Fibroblast of lung (primary cell): ENCODE measurements at regions not wholly inside any gene's neighbourhood (a gene's known extent, or its start where the extent isn't known, plus 50 kb on each side); places are given as distances from the start of the nearest gene placed in this dataset.

Experiments
- DNase-seq, 2 donors: peaks; one replicate each; pipeline versions ENCODE4 v3.0.0 to v3.0.0-alpha.2; 2010; ENCODE audit warnings: low read depth in 2 of 2
- H2AFZ ChIP-seq: 2 replicates; pipeline ENCODE4 v1.5.1; 2012; ENCODE audit warnings: low read length, control low read depth, inconsistent platforms
- H3K27ac ChIP-seq: 2 replicates; pipeline ENCODE4 v1.5.1; 2011; ENCODE audit warnings: low read length, control low read depth; ENCODE audit not compliant: insufficient read depth
- H3K27me3 ChIP-seq: 2 replicates; pipeline ENCODE4 v1.5.1; 2011; ENCODE audit warnings: mild to moderate bottlenecking, low read length; ENCODE audit not compliant: control insufficient read depth, insufficient read depth
- H3K36me3 ChIP-seq: 2 replicates; pipeline ENCODE4 v1.5.1; 2011; ENCODE audit warnings: low read length; ENCODE audit not compliant: control insufficient read depth, insufficient read depth
- H3K4me1 ChIP-seq: 2 replicates; pipeline ENCODE4 v1.5.1; 2011; ENCODE audit warnings: low read length; ENCODE audit not compliant: control insufficient read depth, insufficient read depth; ENCODE audit errors: extremely low read depth
- H3K4me2 ChIP-seq: 2 replicates; pipeline ENCODE4 v1.5.1; 2011; ENCODE audit warnings: low read length, control low read depth; ENCODE audit not compliant: insufficient read depth; ENCODE audit errors: extremely low read depth
- H3K4me3 ChIP-seq, 4 experiments: fragments of 200-600 bp in 1 of 4; sonication (generic) in 1 of 4; replicated peaks in 1 of 4; 2 replicates each; pipeline ENCODE4 v1.5.1; 2011 to 2016; ENCODE audit warnings: low read length in 4 of 4, low read depth in 3 of 4, mild to moderate bottlenecking in 3 of 4, control low read depth in 2 of 4, inconsistent platforms in 1 of 4, mixed read lengths in 1 of 4; ENCODE audit not compliant: insufficient read depth in 1 of 4; ENCODE audit errors: control extremely low read depth in 1 of 4
- H3K79me2 ChIP-seq: 2 replicates; pipeline ENCODE4 v1.5.1; 2012; ENCODE audit warnings: mild to moderate bottlenecking, low read length, inconsistent platforms; ENCODE audit not compliant: control insufficient read depth, insufficient read depth
- H3K9ac ChIP-seq: 2 replicates; pipeline ENCODE4 v1.5.1; 2011; ENCODE audit warnings: mild to moderate bottlenecking, low read length, control low read depth; ENCODE audit not compliant: insufficient read depth
- H3K9me3 ChIP-seq: 2 replicates; pipeline ENCODE4 v1.5.1; 2012; ENCODE audit warnings: low read depth, low read length; ENCODE audit not compliant: control insufficient read depth, insufficient read depth
- H4K20me1 ChIP-seq: 2 replicates; pipeline ENCODE4 v1.5.1; 2011; ENCODE audit warnings: low read length; ENCODE audit not compliant: control insufficient read depth, insufficient read depth; ENCODE audit errors: extremely low read depth
- CTCF ChIP-seq, 2 donors: IDR thresholded peaks in 1 of 2; conservative IDR thresholded peaks in 1 of 2; 1 replicate in 1 of 2; 2 replicates in 1 of 2; pipeline ENCODE4 v1.5.1; 2011 to 2012; ENCODE audit warnings: low read length in 2 of 2, control low read depth in 1 of 2, inconsistent platforms in 1 of 2, low read depth in 1 of 2, mild to moderate bottlenecking in 1 of 2
- EZH2 ChIP-seq: IDR thresholded peaks from 2 replicates; pipeline ENCODE4 v1.5.1; 2012; ENCODE audit warnings: low read length, control low read depth, mild to moderate bottlenecking; ENCODE audit errors: missing control alignments

- Histone ChIP-seq H3K27ac (no peak overlapping the region), H3K9me3 (no peaks in the 10 kb centered on the region), H3K4me3 (no peak overlapping the region), H3K4me2 (no peak overlapping the region), H3K27me3 (no peaks in the 10 kb centered on the region), H3K4me1 (no peaks in the 10 kb centered on the region), H3K36me3 (no peaks in the 10 kb centered on the region), H2AFZ (no peak overlapping the region), H4K20me1 (no peaks in the 10 kb centered on the region), H3K9ac (no peak overlapping the region), H3K79me2 (no peaks in the 10 kb centered on the region)
- DNase-seq: no peak
- TF ChIP-seq EZH2 (no peak), CTCF (conservative IDR thresholded peaks at IDR 0.05 in 1 of 2, IDR thresholded peaks at IDR 0.05 in 1 of 2; ENCODE audit: low read depth in 1 of 2, low read length in 2 of 2) (no peak)
Measured at GRCh38 chr1:96290801-96291200, 430.8 kb upstream of the PTBP2 start.

- TF ChIP-seq CTCF (conservative IDR thresholded peaks at IDR 0.05 in 1 of 2, IDR thresholded peaks at IDR 0.05 in 1 of 2; ENCODE audit: low read depth in 1 of 2, low read length in 2 of 2): no peak
- TF ChIP-seq EZH2: no peak
- Histone ChIP-seq H3K79me2 (no peaks in the 10 kb centered on the region), H3K27me3 (no peaks in the 10 kb centered on the region), H3K4me2 (no peak overlapping the region), H3K4me1 (no peaks in the 10 kb centered on the region), H3K4me3 (no peak overlapping the region), H4K20me1 (no peaks in the 10 kb centered on the region), H3K9me3 (no peaks in the 10 kb centered on the region), H2AFZ (no peak overlapping the region), H3K9ac (no peak overlapping the region), H3K27ac (no peak overlapping the region), H3K36me3 (no peaks in the 10 kb centered on the region)
- DNase-seq: no peak
Measured at GRCh38 chr1:96291468-96291867, 430.1 kb upstream of the PTBP2 start.

- Histone ChIP-seq H3K4me3 (no peak overlapping the region), H3K4me2 (no peak overlapping the region), H4K20me1 (no peaks in the 10 kb centered on the region), H3K27ac (no peak overlapping the region), H3K36me3 (no peaks in the 10 kb centered on the region), H3K79me2 (no peaks in the 10 kb centered on the region), H3K9me3 (no peaks in the 10 kb centered on the region), H2AFZ (no peak overlapping the region), H3K4me1 (no peaks in the 10 kb centered on the region), H3K9ac (no peak overlapping the region), H3K27me3 (no peaks in the 10 kb centered on the region)
- no peak for TF ChIP-seq CTCF (conservative IDR thresholded peaks at IDR 0.05 in 1 of 2, IDR thresholded peaks at IDR 0.05 in 1 of 2; ENCODE audit: low read depth in 1 of 2, low read length in 2 of 2)
- DNase-seq: peak in 1 of 2 donors; percentile 7
Measured at GRCh38 chr1:96292141-96292540, 429.4 kb upstream of the PTBP2 start.
